GM23338 (cell line): ENCODE measurements at regions not wholly inside any gene's neighbourhood (a gene's known extent, or its start where the extent isn't known, plus 50 kb on each side); places are given as distances from the start of the nearest gene placed in this dataset.

Experiments used
- ATAC-seq: fragments of 200-7000 bp; cut with Tn5 transposase; 3 replicates; pipeline ENCODE4 v1.9.1; 2020
- DNase-seq: peaks from one replicate; pipeline ENCODE4 v3.0.0-alpha.2; 2015; ENCODE audit warnings: low spot score
- H2AFZ ChIP-seq: fragments of 200-600 bp; sonication (generic); 2 replicates; pipeline ENCODE4 v1.8.0; 2016; ENCODE audit warnings: antibody characterized with exemption, mild to moderate bottlenecking, moderate library complexity
- H3F3A ChIP-seq: fragments of 200-600 bp; sonication (generic); replicated peaks from 2 replicates; pipeline ENCODE4 v1.8.0; 2017; ENCODE audit warnings: antibody characterized with exemption, mixed run types, low read depth
- H3K27ac ChIP-seq: fragments of 200-600 bp; sonication (generic); 2 replicates; pipeline ENCODE4 v1.6.1; 2016; ENCODE audit warnings: low read depth
- H3K27me3 ChIP-seq: fragments of 200-600 bp; sonication (generic); 2 replicates; pipeline ENCODE4 v1.8.0; 2016; ENCODE audit warnings: mild to moderate bottlenecking, mixed run types, moderate library complexity; ENCODE audit not compliant: insufficient read depth
- H3K36me3 ChIP-seq: fragments of 200-600 bp; sonication (generic); 2 replicates; pipeline ENCODE4 v1.8.0; 2016; ENCODE audit warnings: mild to moderate bottlenecking; ENCODE audit not compliant: insufficient read depth
- H3K4me1 ChIP-seq: fragments of 200-600 bp; sonication (generic); 2 replicates; pipeline ENCODE4 v1.8.0; 2016; ENCODE audit warnings: mild to moderate bottlenecking, moderate library complexity; ENCODE audit not compliant: insufficient read depth
- H3K4me2 ChIP-seq: fragments of 200-600 bp; sonication (generic); 2 replicates; pipeline ENCODE4 v1.7.1; 2017; ENCODE audit warnings: mixed run types
- H3K4me3 ChIP-seq: fragments of 200-600 bp; sonication (generic); 2 replicates; pipeline ENCODE4 v1.6.1; 2016; ENCODE audit warnings: mixed run types
- H3K79me2 ChIP-seq: fragments of 200-600 bp; sonication (generic); replicated peaks from 2 replicates; pipeline ENCODE4 v1.8.0; 2017; ENCODE audit warnings: mild to moderate bottlenecking; ENCODE audit not compliant: insufficient read depth
- H3K9me2 ChIP-seq: fragments of 200-600 bp; sonication (generic); 2 replicates; pipeline ENCODE4 v1.8.0; 2017; ENCODE audit not compliant: insufficient read depth
- H4K20me1 ChIP-seq: fragments of 200-600 bp; sonication (generic); replicated peaks from 2 replicates; pipeline ENCODE4 v1.8.0; 2017; ENCODE audit warnings: mild to moderate bottlenecking; ENCODE audit not compliant: insufficient read depth
- H3K27ac Mint-ChIP-seq: 2 replicates; pipeline ENCODE4 v1.8.0; 2020; ENCODE audit warnings: inconsistent platforms, mild to moderate bottlenecking, moderate library complexity, mixed read lengths
- H3K27me3 Mint-ChIP-seq: 3 replicates; pipeline ENCODE4 v1.8.0; 2022; ENCODE audit warnings: low read depth, mild to moderate bottlenecking, moderate library complexity, mixed read lengths, inconsistent platforms; ENCODE audit not compliant: insufficient read depth, poor library complexity
- H3K36me3 Mint-ChIP-seq: 3 replicates; pipeline ENCODE4 v1.8.0; 2021; ENCODE audit warnings: low read depth, mild to moderate bottlenecking, inconsistent platforms, moderate library complexity, mixed read lengths
- H3K4me1 Mint-ChIP-seq: 3 replicates; pipeline ENCODE4 v1.8.0; 2020; ENCODE audit warnings: mild to moderate bottlenecking, inconsistent platforms, mixed read lengths
- H3K4me3 Mint-ChIP-seq: 3 replicates; pipeline ENCODE4 v1.8.0; 2021; ENCODE audit warnings: moderate library complexity, mild to moderate bottlenecking, inconsistent platforms, mixed read lengths
- H3K9me3 Mint-ChIP-seq: 3 replicates; pipeline ENCODE4 v1.8.0; 2020; ENCODE audit warnings: moderate library complexity, mild to moderate bottlenecking, inconsistent platforms, mixed read lengths
- CREB1 ChIP-seq: fragments of 250-450 bp; sonication (Bioruptor Pico); IDR thresholded peaks from 2 replicates; pipeline ENCODE4 v1.5.0; 2020; ENCODE audit warnings: low read depth, mild to moderate bottlenecking, moderate library complexity
- CTCF ChIP-seq, 2 experiments: fragments of 200-600 bp in 1 of 2; sonication (generic) in 1 of 2; conservative IDR thresholded peaks; 2 replicates each; pipeline versions ENCODE4 v1.5.1 to v1.6.1; 2016 to 2017; ENCODE audit warnings: antibody characterized with exemption in 2 of 2, low read depth in 2 of 2, mild to moderate bottlenecking in 2 of 2, moderate library complexity in 1 of 2
- EZH2 ChIP-seq: fragments of 200-600 bp; sonication (generic); IDR thresholded peaks from one replicate; pipeline ENCODE4 v1.8.0; 2017; ENCODE audit warnings: antibody characterized with exemption, mild to moderate bottlenecking, low read depth; ENCODE audit not compliant: unreplicated experiment
- EZH2phosphoT487 ChIP-seq: fragments of 200-600 bp; sonication (generic); IDR thresholded peaks from one replicate; pipeline ENCODE4 v1.8.1; 2018; ENCODE audit warnings: antibody characterized with exemption; ENCODE audit not compliant: unreplicated experiment
- JUNB ChIP-seq: IDR thresholded peaks from one replicate; pipeline ENCODE4 v1.6.1; 2016; ENCODE audit warnings: antibody characterized with exemption; ENCODE audit not compliant: unreplicated experiment
- NANOG ChIP-seq: IDR thresholded peaks from 2 replicates; pipeline ENCODE4 v1.6.1; 2016; ENCODE audit warnings: antibody characterized with exemption, borderline replicate concordance
- POLR2AphosphoS5 ChIP-seq: IDR thresholded peaks from 2 replicates; pipeline ENCODE4 v1.6.1; 2016; ENCODE audit warnings: antibody characterized with exemption, low read depth
- REST ChIP-seq: IDR thresholded peaks from one replicate; pipeline ENCODE4 v1.6.1; 2018; ENCODE audit warnings: antibody characterized with exemption; ENCODE audit not compliant: unreplicated experiment
- STAT1 ChIP-seq: IDR thresholded peaks from one replicate; pipeline ENCODE4 v1.6.1; 2016; ENCODE audit warnings: antibody characterized with exemption; ENCODE audit not compliant: unreplicated experiment
- ZNF114 ChIP-seq: fragments of 250-450 bp; sonication (Bioruptor Pico); IDR thresholded peaks from 2 replicates; pipeline ENCODE4 v1.5.0; 2020; ENCODE audit warnings: mild to moderate bottlenecking, moderate library complexity
- ZNF331 ChIP-seq: fragments of 250-450 bp; sonication (Bioruptor Pico); IDR thresholded peaks from 2 replicates; pipeline ENCODE4 v1.5.0; 2020; ENCODE audit warnings: low read depth, mild to moderate bottlenecking, moderate library complexity
- ZNF462 ChIP-seq: fragments of 250-450 bp; sonication (Bioruptor Pico); IDR thresholded peaks from 2 replicates; pipeline ENCODE4 v1.5.0; 2020; ENCODE audit warnings: mild to moderate bottlenecking, moderate library complexity
- TF ChIP-seq, protein P1 (sequence below): IDR thresholded peaks from 2 replicates; pipeline ENCODE4 v1.6.1; 2016; ENCODE audit warnings: antibody characterized with exemption

GRCh38 chr22:22783575-22783974, 104.0 kb upstream of the IGLL5 start:
- peaks cover 19% of the 10 kb centered on the region for H3K27me3 Mint-ChIP-seq

More at GRCh38 chr22:22783575-22783974, 104.0 kb upstream of the IGLL5 start:
- H3K27me3 ChIP-seq, result peaks cover 95% of the 10 kb centered on the region
- H3K9me3 Mint-ChIP-seq, result no peaks in the 10 kb centered on the region
- H3F3A ChIP-seq, result no peaks in the 10 kb centered on the region
- H3K4me1 Mint-ChIP-seq, result no peaks in the 10 kb centered on the region
- H3K4me3 ChIP-seq, result no peak overlapping the region
- H3K9me2 ChIP-seq, result no peaks in the 10 kb centered on the region
- no peak overlapping the region for H2AFZ ChIP-seq
- H3K36me3 ChIP-seq, result no peaks in the 10 kb centered on the region; the same call in 1 of the 2 replicates
- no peak overlapping the region for H3K27ac ChIP-seq
- no peak overlapping the region for H3K4me2 ChIP-seq
- H3K27ac Mint-ChIP-seq, result no peak overlapping the region
- TF ChIP-seq, protein P1, sequence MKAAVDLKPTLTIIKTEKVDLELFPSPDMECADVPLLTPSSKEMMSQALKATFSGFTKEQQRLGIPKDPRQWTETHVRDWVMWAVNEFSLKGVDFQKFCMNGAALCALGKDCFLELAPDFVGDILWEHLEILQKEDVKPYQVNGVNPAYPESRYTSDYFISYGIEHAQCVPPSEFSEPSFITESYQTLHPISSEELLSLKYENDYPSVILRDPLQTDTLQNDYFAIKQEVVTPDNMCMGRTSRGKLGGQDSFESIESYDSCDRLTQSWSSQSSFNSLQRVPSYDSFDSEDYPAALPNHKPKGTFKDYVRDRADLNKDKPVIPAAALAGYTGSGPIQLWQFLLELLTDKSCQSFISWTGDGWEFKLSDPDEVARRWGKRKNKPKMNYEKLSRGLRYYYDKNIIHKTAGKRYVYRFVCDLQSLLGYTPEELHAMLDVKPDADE, result no peak
- TF ChIP-seq POLR2AphosphoS5, result no peak
- no peak for TF ChIP-seq REST
- no peak for TF ChIP-seq ZNF462 (CRISPR knock-in tag)
- no peak for TF ChIP-seq ZNF114 (CRISPR knock-in tag)
- TF ChIP-seq STAT1, result no peak
- TF ChIP-seq JUNB, result no peak
- TF ChIP-seq EZH2, result no peak
- TF ChIP-seq ZNF331, result no peak
- TF ChIP-seq EZH2phosphoT487, result no peak
- no peak for TF ChIP-seq CTCF (conservative IDR thresholded peaks at IDR 0.05; ENCODE audit: low read depth in 2 of 2)
- TF ChIP-seq CREB1 (CRISPR knock-in tag), result no peak
- TF ChIP-seq NANOG, result no peak
- no peak overlapping the region for H3K4me3 Mint-ChIP-seq
- no peaks in the 10 kb centered on the region for H3K36me3 Mint-ChIP-seq
- H3K4me1 ChIP-seq, result no peaks in the 10 kb centered on the region
- ATAC-seq, result no peak
- H4K20me1 ChIP-seq, result no peaks in the 10 kb centered on the region; the same call in 1 of the 2 replicates
- no peak for DNase-seq
- no peaks in the 10 kb centered on the region for H3K79me2 ChIP-seq
